Nephron progenitor cell (in vitro differentiated cells): ENCODE measurements at regions not wholly inside any gene's neighbourhood (a gene's known extent, or its start where the extent isn't known, plus 50 kb on each side); places are given as distances from the start of the nearest gene placed in this dataset.

Experiments
- DNase-seq: peaks from one replicate; pipeline ENCODE4 v3.0.0; 2021
- H3K27ac Mint-ChIP-seq: 2 replicates; pipeline ENCODE4 v1.8.0; 2021; ENCODE audit warnings: mild to moderate bottlenecking, moderate library complexity, mixed read lengths
- H3K27me3 Mint-ChIP-seq: 2 replicates; pipeline ENCODE4 v1.8.0; 2021; ENCODE audit warnings: mild to moderate bottlenecking, low read depth, mixed read lengths; ENCODE audit not compliant: poor library complexity
- H3K36me3 Mint-ChIP-seq: 2 replicates; pipeline ENCODE4 v1.8.0; 2021; ENCODE audit warnings: low read depth, mixed read lengths
- H3K4me1 Mint-ChIP-seq: 2 replicates; pipeline ENCODE4 v1.8.0; 2021; ENCODE audit warnings: mixed read lengths
- H3K4me3 Mint-ChIP-seq: 2 replicates; pipeline ENCODE4 v1.8.0; 2021; ENCODE audit warnings: mild to moderate bottlenecking, moderate library complexity, mixed read lengths
- H3K9me3 Mint-ChIP-seq: 2 replicates; pipeline ENCODE4 v1.8.0; 2021; ENCODE audit warnings: mild to moderate bottlenecking, moderate library complexity, mixed read lengths
- CTCF ChIP-seq: fragments of 200-600 bp; sonication (generic); IDR thresholded peaks from 2 replicates; pipeline ENCODE4 v1.5.0; 2021; ENCODE audit warnings: antibody characterized with exemption

- no peaks in the 10 kb centered on the region for H3K36me3 Mint-ChIP-seq
- TF ChIP-seq CTCF: no peak
- peaks cover 78% of the 10 kb centered on the region for H3K4me1 Mint-ChIP-seq
- peak overlapping the region; percentile 45 for H3K4me3 Mint-ChIP-seq
- peaks cover 3% of the 10 kb centered on the region for H3K27me3 Mint-ChIP-seq
- H3K27ac Mint-ChIP-seq: no peak overlapping the region
- H3K9me3 Mint-ChIP-seq: no peaks in the 10 kb centered on the region
- DNase-seq: no peak
These were observed 90.6 kb upstream of the TAF1B start for GRCh38 chr2:9752441-9753275.

DNA sequence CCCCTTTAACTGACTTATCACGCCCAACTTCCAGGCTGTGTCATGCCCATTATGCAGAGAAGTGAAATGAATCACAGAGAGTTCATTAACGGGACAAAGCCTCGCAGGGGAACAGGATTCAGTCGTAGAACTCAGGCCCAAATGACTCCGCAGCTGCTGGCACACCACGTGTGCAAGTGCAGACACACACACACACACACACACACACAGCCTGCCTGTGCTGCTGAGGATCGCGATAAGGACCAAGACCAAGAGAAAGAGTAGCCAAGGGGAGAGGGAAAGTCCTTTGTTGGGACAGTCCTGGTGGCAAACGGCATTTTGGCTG is 90.0 kb upstream of the TAF1B start:
- H3K27me3 Mint-ChIP-seq: peaks cover 3% of the 10 kb centered on the region
- no peak for DNase-seq
- peak overlapping the region; percentile 46 for H3K27ac Mint-ChIP-seq
- TF ChIP-seq CTCF: no peak
- peaks cover 84% of the 10 kb centered on the region for H3K4me1 Mint-ChIP-seq
- H3K36me3 Mint-ChIP-seq: no peaks in the 10 kb centered on the region
- peak overlapping the region; percentile 45 for H3K4me3 Mint-ChIP-seq
- H3K9me3 Mint-ChIP-seq: no peaks in the 10 kb centered on the region

DNA sequence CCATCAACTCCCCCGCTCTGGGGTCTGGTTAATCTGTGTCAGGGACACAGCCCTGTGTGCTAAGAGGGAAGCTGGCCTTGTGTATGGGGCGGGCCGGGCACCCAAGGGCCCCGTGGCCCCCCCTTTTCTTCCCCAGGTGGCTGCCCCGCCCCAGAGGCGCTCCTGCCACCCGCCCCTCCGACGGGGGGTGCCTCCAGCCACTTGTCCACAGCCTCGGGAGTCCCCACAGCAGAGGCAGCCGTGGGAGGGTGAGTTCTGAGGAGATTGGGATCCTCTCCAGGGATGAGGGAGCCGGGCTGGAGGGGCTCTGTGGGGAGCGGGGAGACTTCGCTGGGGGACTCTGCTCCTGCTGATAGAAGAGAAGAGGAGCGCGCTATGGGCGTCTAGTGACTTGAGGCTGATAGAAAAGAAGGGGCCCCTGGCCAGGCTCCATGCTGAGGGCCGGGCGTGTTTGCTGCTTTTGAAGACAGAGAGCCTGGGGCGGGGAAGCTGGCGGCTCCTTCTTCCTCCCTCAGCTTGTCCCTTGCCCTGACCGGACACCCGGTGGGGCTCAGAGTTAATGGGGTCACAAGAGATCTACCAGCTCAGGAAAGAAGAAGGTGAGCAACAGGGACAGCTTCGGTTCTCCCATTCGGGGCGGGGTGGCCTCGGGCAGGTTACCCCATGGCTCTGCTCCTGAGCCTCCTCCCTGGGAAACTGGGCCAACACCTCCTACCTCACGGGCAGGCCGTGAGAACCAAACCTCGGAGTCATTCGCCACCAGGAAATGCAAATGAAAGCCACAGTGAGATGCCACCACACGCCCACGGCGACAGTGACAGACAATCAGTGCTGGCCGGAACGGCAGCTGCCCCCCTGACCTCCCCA is 89.4 kb upstream of the TAF1B start:
- H3K36me3 Mint-ChIP-seq: no peaks in the 10 kb centered on the region
- H3K27ac Mint-ChIP-seq: no peak overlapping the region
- no peak for TF ChIP-seq CTCF
- peaks cover 90% of the 10 kb centered on the region for H3K4me1 Mint-ChIP-seq
- no peak for DNase-seq
- H3K4me3 Mint-ChIP-seq: no peak overlapping the region
- peaks cover 3% of the 10 kb centered on the region for H3K27me3 Mint-ChIP-seq
- H3K9me3 Mint-ChIP-seq: no peaks in the 10 kb centered on the region

DNA sequence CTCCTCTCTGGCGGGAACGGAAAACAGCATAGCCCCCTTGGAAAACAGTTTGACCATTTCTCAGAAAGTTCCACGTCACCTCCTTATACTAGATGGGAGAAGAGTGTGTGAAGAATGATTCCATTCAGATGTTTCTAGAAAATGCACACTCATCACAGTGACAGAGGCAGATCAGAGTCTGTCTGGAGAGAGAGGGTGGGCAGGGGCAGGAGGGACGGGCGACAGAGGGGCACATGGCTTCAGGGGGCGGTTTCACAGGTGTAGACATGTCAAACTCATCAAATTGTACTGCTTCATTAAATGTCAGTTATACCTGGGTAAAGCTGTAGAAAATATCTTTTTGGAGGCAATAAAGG is 88.8 kb upstream of the TAF1B start:
- TF ChIP-seq CTCF: no peak
- no peaks in the 10 kb centered on the region for H3K9me3 Mint-ChIP-seq
- no peak overlapping the region for H3K4me3 Mint-ChIP-seq
- DNase-seq: no peak
- H3K4me1 Mint-ChIP-seq: peaks cover 93% of the 10 kb centered on the region
- peaks cover 3% of the 10 kb centered on the region for H3K27me3 Mint-ChIP-seq
- H3K36me3 Mint-ChIP-seq: no peaks in the 10 kb centered on the region
- H3K27ac Mint-ChIP-seq: no peak overlapping the region

DNA sequence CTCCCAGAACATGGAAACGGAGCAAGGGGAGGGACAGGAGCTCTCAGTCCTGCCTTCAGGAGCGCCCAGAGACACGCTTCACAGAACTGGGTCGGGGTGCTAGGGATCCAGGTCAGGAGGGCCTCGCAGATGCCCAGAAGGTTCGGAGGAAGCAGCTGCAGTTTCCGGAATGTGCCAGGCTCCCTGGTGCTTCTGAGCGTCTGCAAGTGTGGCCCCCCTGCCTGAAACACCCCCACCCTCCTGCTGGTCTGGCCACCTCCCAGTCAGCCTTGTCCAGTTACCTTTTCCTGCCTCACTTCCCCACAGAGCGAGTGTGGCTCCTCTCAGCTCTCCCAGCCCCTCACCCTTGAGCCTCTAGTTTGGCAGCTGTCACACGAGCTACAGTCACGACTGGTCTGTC is 88.3 kb upstream of the TAF1B start:
- no peak for TF ChIP-seq CTCF
- no peak for DNase-seq
- no peaks in the 10 kb centered on the region for H3K9me3 Mint-ChIP-seq
- H3K36me3 Mint-ChIP-seq: no peaks in the 10 kb centered on the region
- no peak overlapping the region for H3K27ac Mint-ChIP-seq
- peaks cover 96% of the 10 kb centered on the region for H3K4me1 Mint-ChIP-seq
- H3K4me3 Mint-ChIP-seq: no peak overlapping the region
- peaks cover 3% of the 10 kb centered on the region for H3K27me3 Mint-ChIP-seq
